SJCRH30 (cell line): ENCODE measurements at regions not wholly inside any gene's neighbourhood (a gene's known extent, or its start where the extent isn't known, plus 50 kb on each side); places are given as distances from the start of the nearest gene placed in this dataset.

ENCODE experiments used
- DNase-seq, 2 experiments: peaks; one replicate each; pipeline ENCODE4 v3.0.0-alpha.2; 2015 to 2020
- H3K27ac ChIP-seq: fragments of 250-450 bp; sonication (Bioruptor Pico); 2 replicates; pipeline ENCODE4 v1.5.1; 2020; ENCODE audit warnings: mild to moderate bottlenecking, moderate library complexity
- H3K27me3 ChIP-seq: fragments of 250-450 bp; sonication (Bioruptor Pico); 2 replicates; pipeline ENCODE4 v1.5.1; 2020; ENCODE audit warnings: mild to moderate bottlenecking, moderate library complexity
- H3K36me3 ChIP-seq: fragments of 250-450 bp; sonication (Bioruptor Pico); 2 replicates; pipeline ENCODE4 v1.5.1; 2020; ENCODE audit warnings: mild to moderate bottlenecking, moderate library complexity
- H3K4me1 ChIP-seq: fragments of 250-450 bp; sonication (Bioruptor Pico); 2 replicates; pipeline ENCODE4 v1.5.1; 2020; ENCODE audit warnings: mild to moderate bottlenecking, moderate library complexity
- H3K4me3 ChIP-seq: fragments of 250-450 bp; sonication (Bioruptor Pico); 2 replicates; pipeline ENCODE4 v1.5.1; 2020; ENCODE audit warnings: mild to moderate bottlenecking, moderate library complexity
- H3K9me3 ChIP-seq: fragments of 250-450 bp; sonication (Bioruptor Pico); replicated peaks from 2 replicates; pipeline ENCODE4 v1.5.1; 2020; ENCODE audit warnings: mild to moderate bottlenecking, moderate library complexity

- H3K9me3 ChIP-seq, result no peaks in the 10 kb centered on the region
- no peaks in the 10 kb centered on the region for H3K27me3 ChIP-seq
- no peak overlapping the region for H3K4me3 ChIP-seq
- H3K27ac ChIP-seq, result no peak overlapping the region
- no peaks in the 10 kb centered on the region for H3K36me3 ChIP-seq
- H3K4me1 ChIP-seq, result peaks cover 28% of the 10 kb centered on the region
- no peak for DNase-seq
Measured at GRCh38 chr12:115336506-115336905, 652.5 kb upstream of the TBX3 start.

- H3K9me3 ChIP-seq, result no peaks in the 10 kb centered on the region
- no peaks in the 10 kb centered on the region for H3K36me3 ChIP-seq
- H3K4me1 ChIP-seq, result peaks cover 20% of the 10 kb centered on the region; the same call in 1 of the 2 replicates
Measured at GRCh38 chr12:115335594-115335993, 651.6 kb upstream of the TBX3 start.

GRCh38 chr12:115335048-115335447 is 651.1 kb upstream of the TBX3 start:
- Histone ChIP-seq H3K27ac (no peak overlapping the region), H3K36me3 (no peaks in the 10 kb centered on the region), H3K27me3 (no peaks in the 10 kb centered on the region), H3K4me3 (no peak overlapping the region), H3K9me3 (no peaks in the 10 kb centered on the region), H3K4me1 (peaks cover 20% of the 10 kb centered on the region; the same call in 1 of the 2 replicates)
- DNase-seq, result no peak

More at GRCh38 chr12:115335594-115335993, 651.6 kb upstream of the TBX3 start:
- H3K27me3 ChIP-seq, result no peaks in the 10 kb centered on the region
- H3K27ac ChIP-seq, result no peak overlapping the region
- no peak overlapping the region for H3K4me3 ChIP-seq
- DNase-seq, result no peak

GRCh38 chr12:115332945-115333344 is 649.0 kb upstream of the TBX3 start:
- Histone ChIP-seq H3K9me3 (no peaks in the 10 kb centered on the region), H3K27me3 (no peaks in the 10 kb centered on the region), H3K27ac (no peak overlapping the region), H3K4me3 (no peak overlapping the region), H3K36me3 (no peaks in the 10 kb centered on the region), H3K4me1 (peaks cover 19% of the 10 kb centered on the region; the same call in 1 of the 2 replicates)
- DNase-seq, result no peak

DNA sequence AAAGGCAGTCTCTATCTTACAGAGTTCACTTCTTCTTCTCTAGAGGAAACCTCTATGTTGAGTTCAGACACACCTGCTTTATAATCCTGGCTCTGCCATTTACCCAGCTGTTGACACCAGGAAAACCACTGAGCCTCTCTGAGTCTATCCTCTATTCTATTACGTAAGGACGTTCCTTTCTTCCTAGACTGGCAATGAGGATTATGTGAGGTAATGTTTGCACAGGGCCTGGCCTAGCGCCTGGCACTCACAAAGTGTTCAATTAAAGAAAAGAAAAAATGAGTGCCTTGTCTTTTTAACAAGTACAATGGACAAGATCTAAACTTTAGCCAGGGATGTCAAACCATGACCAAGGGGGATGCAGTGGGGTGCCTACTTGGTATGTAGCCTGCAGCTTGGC is 641.9 kb upstream of the TBX3 start:
- no peaks in the 10 kb centered on the region for H3K9me3 ChIP-seq
- H3K27ac ChIP-seq, result no peak overlapping the region
- peaks cover 13% of the 10 kb centered on the region for H3K4me1 ChIP-seq
- no peaks in the 10 kb centered on the region for H3K27me3 ChIP-seq
- DNase-seq, result no peak
- no peaks in the 10 kb centered on the region for H3K36me3 ChIP-seq
- H3K4me3 ChIP-seq, result no peak overlapping the region

DNA sequence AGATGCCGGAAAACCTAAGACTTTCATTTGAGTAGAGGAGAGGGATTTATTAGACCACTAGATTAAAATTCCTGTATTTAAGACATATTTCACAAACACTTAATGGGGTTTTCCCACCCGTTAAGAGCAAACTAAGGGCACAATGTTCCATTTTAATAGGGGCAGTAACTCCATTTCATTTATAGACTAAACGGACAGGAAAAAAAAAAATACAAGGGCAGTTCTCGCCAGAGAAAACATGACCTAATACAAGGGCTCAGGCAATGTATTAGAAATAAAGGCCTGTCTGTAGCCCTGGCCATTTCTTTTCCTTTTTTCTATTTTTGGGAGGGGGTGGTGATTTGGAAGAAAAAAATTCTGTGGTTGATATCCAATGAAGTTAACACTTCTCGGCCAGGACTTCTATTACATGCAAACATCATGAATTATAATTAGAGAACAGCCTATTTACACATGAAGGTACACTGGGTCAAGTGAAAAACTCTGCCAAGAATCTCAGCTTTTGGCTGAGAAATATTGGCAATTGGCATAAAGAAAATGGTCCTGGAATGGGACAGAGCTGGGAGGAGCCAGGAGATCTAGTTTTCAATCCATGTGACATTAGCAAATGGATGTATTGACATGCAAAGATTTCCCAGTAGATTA is 641.1 kb upstream of the TBX3 start:
- H3K27me3 ChIP-seq, result no peaks in the 10 kb centered on the region
- H3K4me1 ChIP-seq, result peaks cover 13% of the 10 kb centered on the region
- no peak overlapping the region for H3K27ac ChIP-seq
- no peak overlapping the region for H3K4me3 ChIP-seq
- no peak for DNase-seq
- no peaks in the 10 kb centered on the region for H3K9me3 ChIP-seq
- H3K36me3 ChIP-seq, result no peaks in the 10 kb centered on the region

DNA sequence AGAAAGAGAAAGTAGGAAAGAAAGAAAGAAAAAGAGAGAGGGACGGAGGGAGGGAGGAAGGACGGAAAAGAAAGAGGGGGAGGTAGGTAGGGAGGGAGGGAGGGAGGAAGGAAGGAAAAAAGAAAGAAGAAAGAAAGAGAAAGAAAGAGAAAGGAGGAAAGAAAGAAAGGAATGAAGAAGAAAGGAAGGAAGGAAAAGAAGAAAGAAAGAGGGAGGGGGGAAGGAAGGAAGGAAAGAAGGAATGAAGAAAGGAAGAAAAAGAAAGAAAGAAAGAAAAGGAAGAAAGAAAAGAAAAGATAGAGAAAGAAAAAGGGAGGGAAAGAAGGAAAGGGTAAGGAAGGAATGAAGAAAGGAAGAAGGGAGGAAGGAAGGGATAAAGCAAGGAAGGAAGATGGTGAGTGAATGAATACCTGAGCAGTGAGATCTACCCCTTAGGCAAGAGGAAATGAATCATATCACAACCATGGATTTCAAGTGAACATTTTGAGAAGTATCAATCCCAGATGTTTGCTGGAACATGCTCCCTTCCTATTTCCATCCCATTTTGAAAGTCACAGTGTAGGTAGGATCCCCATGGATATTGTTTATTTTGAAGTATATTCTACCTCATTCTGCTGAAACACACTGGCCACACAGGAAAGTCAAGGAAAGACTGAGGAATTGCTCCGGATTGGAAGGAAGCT is 639.4 kb upstream of the TBX3 start:
- no peak overlapping the region for H3K4me3 ChIP-seq
- no peak for DNase-seq
- H3K27ac ChIP-seq, result no peak overlapping the region
- H3K9me3 ChIP-seq, result no peaks in the 10 kb centered on the region
- H3K27me3 ChIP-seq, result no peaks in the 10 kb centered on the region
- H3K4me1 ChIP-seq, result peaks cover 13% of the 10 kb centered on the region
- H3K36me3 ChIP-seq, result no peaks in the 10 kb centered on the region

- Histone ChIP-seq H3K27me3 (no peaks in the 10 kb centered on the region), H3K4me1 (peaks cover 13% of the 10 kb centered on the region), H3K36me3 (no peaks in the 10 kb centered on the region), H3K27ac (no peak overlapping the region), H3K9me3 (no peaks in the 10 kb centered on the region), H3K4me3 (no peak overlapping the region)
- DNase-seq, result no peak
Measured at GRCh38 chr12:115322275-115322674, 638.3 kb upstream of the TBX3 start.

GRCh38 chr12:115320967-115321366 is 637.0 kb upstream of the TBX3 start:
- H3K36me3 ChIP-seq, result no peaks in the 10 kb centered on the region
- no peaks in the 10 kb centered on the region for H3K27me3 ChIP-seq
- H3K9me3 ChIP-seq, result no peaks in the 10 kb centered on the region
- H3K4me1 ChIP-seq, result peaks cover 12% of the 10 kb centered on the region
- no peak overlapping the region for H3K4me3 ChIP-seq
- H3K27ac ChIP-seq, result no peak overlapping the region
- no peak for DNase-seq

DNA sequence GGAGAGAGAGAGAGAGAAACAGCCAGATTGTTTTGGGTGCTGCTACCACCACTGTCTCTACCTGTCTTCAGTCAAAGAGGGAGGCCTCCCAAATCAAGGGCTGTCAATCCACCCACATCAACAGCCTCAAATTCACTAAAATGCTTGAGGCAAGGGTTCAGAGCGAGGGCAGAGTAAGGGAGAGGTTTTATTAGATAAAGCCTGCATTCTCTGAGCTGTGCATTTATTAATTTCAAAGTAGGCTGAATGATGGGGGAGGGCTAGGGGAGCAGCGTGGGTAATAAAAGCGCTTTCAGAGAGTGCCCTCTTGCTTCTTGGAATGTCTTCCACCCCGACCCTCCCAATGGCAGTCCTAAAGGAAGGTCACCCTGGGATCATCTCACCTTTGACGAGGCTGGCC is 636.5 kb upstream of the TBX3 start:
- H3K4me3 ChIP-seq, result no peak overlapping the region
- H3K27me3 ChIP-seq, result no peaks in the 10 kb centered on the region
- H3K36me3 ChIP-seq, result no peaks in the 10 kb centered on the region
- no peaks in the 10 kb centered on the region for H3K9me3 ChIP-seq
- no peak for DNase-seq
- peaks cover 7% of the 10 kb centered on the region for H3K4me1 ChIP-seq
- no peak overlapping the region for H3K27ac ChIP-seq

DNA sequence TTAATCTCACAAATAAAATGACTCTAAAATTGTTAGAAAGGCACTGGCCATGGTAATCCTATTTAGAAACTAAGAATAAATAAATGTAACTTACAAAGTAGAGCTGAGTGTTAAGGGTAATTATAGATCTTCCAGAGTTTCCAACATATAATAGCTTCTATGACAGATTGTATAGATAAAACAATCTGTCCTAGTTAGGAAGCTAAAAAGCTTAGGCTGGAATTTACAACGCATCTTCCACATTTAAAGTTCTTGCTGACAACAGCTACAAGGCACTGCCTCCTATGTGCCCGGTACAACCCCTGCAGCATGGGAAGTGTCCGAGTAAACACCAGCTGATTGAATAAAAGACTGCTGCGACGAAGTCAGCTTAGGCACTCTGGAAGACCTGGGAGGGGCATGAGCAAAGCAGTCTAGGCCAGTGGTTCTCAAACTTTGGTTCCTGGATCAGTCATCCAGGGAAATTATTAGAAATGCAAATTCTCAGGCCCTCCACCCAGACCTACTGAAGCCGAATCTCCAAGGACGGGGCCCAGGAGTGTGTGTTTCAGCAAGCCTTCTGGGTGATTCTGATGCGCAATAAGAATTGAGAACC is 635.6 kb upstream of the TBX3 start:
- Histone ChIP-seq H3K27me3 (no peaks in the 10 kb centered on the region), H3K9me3 (no peaks in the 10 kb centered on the region), H3K4me1 (0 out of 2 replicates have a peak, but pooled peaks cover 1% of the 10 kb centered on the region), H3K27ac (no peak overlapping the region), H3K36me3 (no peaks in the 10 kb centered on the region), H3K4me3 (no peak overlapping the region)
- no peak for DNase-seq

- no peak overlapping the region for H3K27ac ChIP-seq
- H3K27me3 ChIP-seq, result no peaks in the 10 kb centered on the region
- H3K4me3 ChIP-seq, result no peak overlapping the region
- H3K9me3 ChIP-seq, result no peaks in the 10 kb centered on the region
- no peak for DNase-seq
- H3K36me3 ChIP-seq, result no peaks in the 10 kb centered on the region
- H3K4me1 ChIP-seq, result no peaks in the 10 kb centered on the region
Measured at GRCh38 chr12:115313929-115314328, 630.0 kb upstream of the TBX3 start.

GRCh38 chr12:115312901-115313300 is 628.9 kb upstream of the TBX3 start:
- no peaks in the 10 kb centered on the region for H3K9me3 ChIP-seq
- H3K27ac ChIP-seq, result no peak overlapping the region
- no peaks in the 10 kb centered on the region for H3K27me3 ChIP-seq
- DNase-seq, result no peak
- H3K4me1 ChIP-seq, result no peaks in the 10 kb centered on the region
- H3K36me3 ChIP-seq, result no peaks in the 10 kb centered on the region
- H3K4me3 ChIP-seq, result no peak overlapping the region

DNA sequence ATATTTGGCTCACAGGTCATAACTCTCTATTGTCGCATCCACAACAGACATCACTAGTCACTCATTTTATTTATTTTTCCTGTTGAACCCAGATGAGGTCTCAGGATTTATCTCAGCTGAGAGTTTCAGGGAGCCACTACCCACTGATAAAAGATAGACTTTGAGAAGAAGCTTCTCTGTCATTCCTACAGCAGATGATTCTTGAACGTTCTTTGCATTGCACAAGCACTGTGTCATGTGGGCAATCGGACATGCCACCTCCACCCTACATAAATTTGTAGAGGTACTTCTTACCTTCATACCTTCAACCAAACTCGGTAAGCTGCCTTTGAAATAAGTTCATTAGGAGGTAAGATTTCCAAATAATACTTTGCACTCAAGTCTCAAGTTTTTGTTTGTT is 627.9 kb upstream of the TBX3 start:
- DNase-seq, result no peak
- H3K9me3 ChIP-seq, result no peaks in the 10 kb centered on the region
- no peak overlapping the region for H3K27ac ChIP-seq
- no peak overlapping the region for H3K4me3 ChIP-seq
- no peaks in the 10 kb centered on the region for H3K4me1 ChIP-seq
- H3K27me3 ChIP-seq, result no peaks in the 10 kb centered on the region
- no peaks in the 10 kb centered on the region for H3K36me3 ChIP-seq

DNA sequence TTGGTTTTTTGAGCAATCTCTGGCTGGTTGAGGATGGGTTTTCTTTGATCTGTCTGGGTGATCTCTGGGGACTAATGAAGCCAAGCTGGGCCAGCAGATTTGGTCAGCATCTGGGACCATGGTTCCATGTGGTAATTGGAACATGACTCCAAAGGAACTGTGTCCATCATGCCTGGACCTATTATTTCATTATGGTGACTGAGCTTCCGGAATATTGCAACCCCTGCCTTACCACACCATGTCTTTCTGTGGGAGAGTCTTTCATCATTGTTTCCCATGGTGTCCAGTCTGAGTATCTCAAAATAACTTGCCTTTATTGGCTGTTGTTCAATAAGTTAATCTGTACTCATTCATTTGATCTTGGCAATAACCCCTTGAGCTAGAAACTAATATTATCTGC is 624.9 kb upstream of the TBX3 start:
- no peaks in the 10 kb centered on the region for H3K27me3 ChIP-seq
- no peak overlapping the region for H3K4me3 ChIP-seq
- no peak overlapping the region for H3K27ac ChIP-seq
- no peaks in the 10 kb centered on the region for H3K4me1 ChIP-seq
- H3K36me3 ChIP-seq, result no peaks in the 10 kb centered on the region
- DNase-seq, result no peak
- no peaks in the 10 kb centered on the region for H3K9me3 ChIP-seq
